H1 (cell line): ENCODE measurements at regions not wholly inside any gene's neighbourhood (a gene's known extent, or its start where the extent isn't known, plus 50 kb on each side); places are given as distances from the start of the nearest gene placed in this dataset.

Experiments
- CTCF ChIA-PET: fragments of 300-600 bp; sonication (Branson Sonifier 250); formaldehyde crosslinking; loops from one replicate; lab custom pipeline; 2021; ENCODE audit not compliant: partially characterized antibody; lab: Charles Lee
- POLR2A ChIA-PET: fragments of 300-600 bp; sonication (Branson Sonifier 250); formaldehyde crosslinking; loops from one replicate; lab custom pipeline; 2021; ENCODE audit warnings: inconsistent platforms; ENCODE audit not compliant: partially characterized antibody; lab: Charles Lee
- DNase-seq, 2 experiments: peaks; one replicate each; pipeline versions ENCODE4 v3.0.0 to v3.0.0-alpha.2; 2010 to 2022; ENCODE audit warnings: low spot score in 2 of 2, low read depth in 1 of 2, mixed read lengths in 1 of 2
- FAIRE-seq: peaks from 2 replicates; lab custom pipeline; 2011; peaks lifted over from hg19 to GRCh38; lab: Jason Lieb, UNC
- H2AFZ ChIP-seq: 2 replicates; pipeline ENCODE4 v1.8.1; 2012; ENCODE audit warnings: low read length, inconsistent platforms
- H2AK5ac ChIP-seq: 2 replicates; pipeline ENCODE4 v1.6.1; 2013; ENCODE audit warnings: low read depth, low read length
- H2BK120ac ChIP-seq: replicated peaks from 2 replicates; pipeline ENCODE3; 2013; ENCODE audit warnings: low read depth, low read length, inconsistent platforms
- H2BK12ac ChIP-seq: 2 replicates; pipeline ENCODE4 v1.6.1; 2013; ENCODE audit warnings: low read depth, low read length
- H2BK15ac ChIP-seq: 2 replicates; pipeline ENCODE4 v1.6.1; 2013; ENCODE audit warnings: low read length
- H2BK20ac ChIP-seq: 2 replicates; pipeline ENCODE4 v1.6.1; 2013; ENCODE audit warnings: low read length
- H2BK5ac ChIP-seq: 2 replicates; pipeline ENCODE4 v1.6.1; 2013; ENCODE audit warnings: low read depth, low read length
- H3K14ac ChIP-seq: 2 replicates; pipeline ENCODE4 v1.6.1; 2013; ENCODE audit warnings: inconsistent platforms; ENCODE audit not compliant: insufficient read length
- H3K18ac ChIP-seq: 2 replicates; pipeline ENCODE4 v1.6.1; 2013; ENCODE audit warnings: low read length; ENCODE audit errors: extremely low read depth
- H3K23ac ChIP-seq: 2 replicates; pipeline ENCODE4 v1.6.1; 2013; ENCODE audit warnings: inconsistent platforms; ENCODE audit not compliant: insufficient read length
- H3K23me2 ChIP-seq: 2 replicates; pipeline ENCODE4 v1.6.1; 2013; ENCODE audit warnings: low read depth, low read length
- H3K27ac ChIP-seq: 2 replicates; pipeline ENCODE4 v1.6.1; 2011; ENCODE audit warnings: low read depth, low read length, inconsistent platforms
- H3K27me3 ChIP-seq, 4 experiments: replicated peaks in 1 of 4; 1 replicate in 1 of 4; 2 replicates in 3 of 4; pipeline versions ENCODE4 v1.6.1 to v1.8.1; 2011 to 2013; ENCODE audit warnings: low read length in 3 of 4, mild to moderate bottlenecking in 3 of 4, inconsistent platforms in 2 of 4, mixed read lengths in 2 of 4, moderate library complexity in 1 of 4; ENCODE audit not compliant: control insufficient read depth in 3 of 4, insufficient read depth in 3 of 4; ENCODE audit errors: extremely low read depth in 1 of 4
- H3K36me3 ChIP-seq, 4 experiments: 2 replicates each; pipeline versions ENCODE4 v1.6.1 to v1.8.1; 2011 to 2013; ENCODE audit warnings: mild to moderate bottlenecking in 4 of 4, low read length in 3 of 4, moderate library complexity in 2 of 4, control low read depth in 1 of 4, inconsistent platforms in 1 of 4; ENCODE audit not compliant: insufficient read depth in 4 of 4, control insufficient read depth in 2 of 4
- H3K4ac ChIP-seq: replicated peaks from 2 replicates; pipeline ENCODE3; 2013; ENCODE audit warnings: low read length, low read depth, mixed read lengths, inconsistent platforms; ENCODE audit not compliant: insufficient read length
- H3K4me1 ChIP-seq, 4 experiments: replicated peaks in 1 of 4; 1 replicate in 1 of 4; 2 replicates in 3 of 4; pipeline versions ENCODE4 v1.6.1 to v1.8.1; 2011 to 2013; ENCODE audit warnings: low read length in 3 of 4, inconsistent platforms in 2 of 4, mixed read lengths in 1 of 4; ENCODE audit not compliant: insufficient read depth in 4 of 4, control insufficient read depth in 3 of 4
- H3K4me2 ChIP-seq, 2 experiments: 2 replicates each; pipeline versions ENCODE4 v1.6.1 to v1.8.1; 2011 to 2013; ENCODE audit warnings: low read depth in 2 of 2, low read length in 2 of 2, control low read depth in 1 of 2, inconsistent platforms in 1 of 2, mild to moderate bottlenecking in 1 of 2; ENCODE audit not compliant: insufficient read depth in 1 of 2
- H3K4me3 ChIP-seq, 4 experiments: fragments of 200-600, 300-600 bp in 1 of 4; sonication (generic), shearing (Covaris generic), sonication (Bioruptor Twin) in 1 of 4; 2 replicates each; pipeline versions ENCODE4 v1.5.1 to v1.8.1; 2011 to 2016; ENCODE audit warnings: low read length in 4 of 4, low read depth in 3 of 4, control low read depth in 2 of 4, inconsistent platforms in 2 of 4, mild to moderate bottlenecking in 2 of 4, mixed read lengths in 1 of 4, moderate library complexity in 1 of 4; ENCODE audit not compliant: insufficient read depth in 2 of 4; ENCODE audit errors: extremely low read depth in 1 of 4
- H3K56ac ChIP-seq: replicated peaks from 2 replicates; pipeline ENCODE3; 2013; ENCODE audit warnings: low read depth, mild to moderate bottlenecking, mixed read lengths, low read length, inconsistent platforms; ENCODE audit not compliant: insufficient read length
- H3K79me1 ChIP-seq: 2 replicates; pipeline ENCODE4 v1.6.1; 2013; ENCODE audit warnings: low read depth, low read length, control low read depth
- H3K79me2 ChIP-seq, 2 experiments: 2 replicates each; pipeline versions ENCODE4 v1.6.1 to v1.8.1; 2012 to 2013; ENCODE audit warnings: low read length in 2 of 2, mild to moderate bottlenecking in 2 of 2, inconsistent platforms in 1 of 2; ENCODE audit not compliant: insufficient read depth in 2 of 2, control insufficient read depth in 1 of 2
- H3K9ac ChIP-seq, 4 experiments: replicated peaks in 1 of 4; 1 replicate in 1 of 4; 2 replicates in 3 of 4; pipeline versions ENCODE4 v1.6.1 to v1.8.1; 2011 to 2013; ENCODE audit warnings: low read depth in 3 of 4, low read length in 3 of 4, control low read depth in 2 of 4, mild to moderate bottlenecking in 2 of 4, moderate library complexity in 2 of 4, inconsistent platforms in 1 of 4; ENCODE audit errors: extremely low read depth in 1 of 4
- H3K9me3 ChIP-seq, 2 experiments: 2 replicates each; pipeline versions ENCODE4 v1.6.1 to v1.8.1; 2012 to 2013; ENCODE audit warnings: mild to moderate bottlenecking in 2 of 2, moderate library complexity in 2 of 2, control low read depth in 1 of 2, inconsistent platforms in 1 of 2, low read depth in 1 of 2, low read length in 1 of 2, mixed read lengths in 1 of 2; ENCODE audit not compliant: insufficient read depth in 2 of 2
- H4K20me1 ChIP-seq, 2 experiments: replicated peaks in 1 of 2; 2 replicates each; pipeline versions ENCODE3 to v1.8.1; 2011 to 2013; ENCODE audit warnings: inconsistent platforms in 2 of 2, low read length in 2 of 2, mild to moderate bottlenecking in 1 of 2; ENCODE audit not compliant: insufficient read depth in 2 of 2, control insufficient read depth in 1 of 2
- H4K5ac ChIP-seq: 2 replicates; pipeline ENCODE4 v1.6.1; 2013; ENCODE audit warnings: low read length, low read depth, mixed read lengths, inconsistent platforms; ENCODE audit not compliant: insufficient read length
- H4K8ac ChIP-seq: 2 replicates; pipeline ENCODE4 v1.8.0; 2013; ENCODE audit warnings: mild to moderate bottlenecking, moderate library complexity, low read length, inconsistent platforms; ENCODE audit not compliant: insufficient read depth; ENCODE audit errors: extremely low read depth
- H4K91ac ChIP-seq: replicated peaks from 2 replicates; pipeline ENCODE3; 2013; ENCODE audit warnings: low read length, mixed read lengths, inconsistent platforms; ENCODE audit not compliant: insufficient read length
- BRCA1 ChIP-seq: IDR thresholded peaks from 2 replicates; pipeline ENCODE4 v1.6.1; 2012; ENCODE audit warnings: low read depth, low read length, improper control_type of control experiment
- CBX5 ChIP-seq: fragments of 300-800, 300-1000 bp; sonication (generic); IDR thresholded peaks from 2 replicates; pipeline ENCODE4 v1.7.1; 2016; ENCODE audit warnings: antibody characterized with exemption, low read length, low read depth
- KDM4A ChIP-seq: IDR thresholded peaks from one replicate; pipeline ENCODE4 v1.7.1; 2012; ENCODE audit warnings: low read depth, mild to moderate bottlenecking, moderate library complexity, low read length, inconsistent platforms; ENCODE audit not compliant: severe bottlenecking
- MAFK ChIP-seq: IDR thresholded peaks from 2 replicates; pipeline ENCODE4 v1.6.1; 2012; ENCODE audit warnings: low read depth, mild to moderate bottlenecking, improper control_type of control experiment, low read length
- POLR2AphosphoS5 ChIP-seq: IDR thresholded peaks from 2 replicates; pipeline ENCODE4 v1.6.1; 2011; ENCODE audit warnings: low read depth, low read length
- RFX5 ChIP-seq: IDR thresholded peaks from 2 replicates; pipeline ENCODE4 v1.6.1; 2011; ENCODE audit warnings: low read depth, low read length, improper control_type of control experiment, borderline replicate concordance
- SIN3A ChIP-seq, 2 experiments: IDR thresholded peaks in 1 of 2; conservative IDR thresholded peaks in 1 of 2; 2 replicates each; pipeline ENCODE4 v1.6.1; 2011 to 2012; ENCODE audit warnings: low read length in 2 of 2, improper control_type of control experiment in 1 of 2, low read depth in 1 of 2, mild to moderate bottlenecking in 1 of 2
- SRF ChIP-seq: IDR thresholded peaks from 2 replicates; pipeline ENCODE4 v1.6.1; 2011; ENCODE audit warnings: mild to moderate bottlenecking, low read depth, low read length, moderate library complexity
- TBP ChIP-seq: IDR thresholded peaks from 2 replicates; pipeline ENCODE4 v1.6.1; 2011; ENCODE audit warnings: low read depth, low read length, improper control_type of control experiment
- WGBS, 2 experiments: shearing (Covaris generic) in 1 of 2; methylation state at CpG; one replicate each; pipeline versions ENCODE4 v1.1.6 to v1.1.7; 2013 to 2015; ENCODE audit warnings: low lambda C conversion rate in 2 of 2, mixed read lengths in 2 of 2, inconsistent platforms in 1 of 2, low coverage in 1 of 2, missing lambda C conversion rate in 1 of 2; ENCODE audit not compliant: insufficient replicate concordance in 2 of 2, insufficient coverage in 1 of 2, insufficient read length in 1 of 2; ENCODE audit errors: extremely low coverage in 1 of 2, missing lambda C conversion rate in 1 of 2; 5-methylcytosine and 5-hydroxymethylcytosine counted together
- TF ChIP-seq, protein P1 (sequence below): IDR thresholded peaks from 2 replicates; pipeline ENCODE4 v1.6.1; 2012; ENCODE audit warnings: low read length, inconsistent platforms

DNA sequence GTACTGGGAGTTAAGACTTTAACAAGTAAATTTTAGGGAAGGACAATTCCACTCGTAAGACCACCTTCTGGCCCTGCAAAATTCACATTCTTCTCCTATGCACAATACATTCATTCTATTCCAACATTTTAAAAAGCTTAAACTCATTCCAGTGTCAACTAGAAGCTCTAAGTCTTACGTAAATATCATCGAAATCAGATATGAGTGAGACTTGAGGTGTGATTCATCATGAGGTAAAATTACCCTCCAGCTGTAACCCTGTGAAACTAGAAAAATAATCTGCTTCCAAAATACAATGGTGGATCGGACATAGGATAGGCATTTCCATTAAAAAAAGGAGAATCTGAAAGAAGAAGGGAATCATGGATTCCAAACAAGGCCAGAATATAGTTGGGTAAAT lies 370.3 kb downstream of the CDC14C start (continued):
- TF ChIP-seq KDM4A, result no peak

DNA sequence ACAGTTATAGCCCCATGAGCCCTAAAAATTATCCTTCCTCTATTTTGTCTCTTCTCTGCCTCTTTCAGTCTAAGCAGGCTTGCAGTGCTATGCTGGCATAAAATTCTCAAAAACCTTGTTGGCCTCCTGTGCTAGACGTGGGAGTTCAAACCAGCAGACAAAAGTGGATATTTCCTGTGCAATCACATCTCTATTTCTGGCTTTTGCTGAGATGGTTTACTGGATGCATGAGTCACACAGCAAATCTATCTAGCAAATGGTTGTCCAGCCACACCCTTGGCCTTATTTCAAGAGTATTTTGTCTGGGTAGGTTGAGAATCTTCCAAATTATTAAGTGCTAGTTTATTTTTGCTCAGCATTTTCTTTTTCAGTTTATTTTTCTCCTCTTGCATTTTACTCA lies 370.8 kb downstream of the CDC14C start:
- Histone ChIP-seq H3K18ac (no peak overlapping the region), H3K36me3 (no peaks in the 10 kb centered on the region), H3K27me3 (no peaks in the 10 kb centered on the region), H2BK5ac (no peak overlapping the region), H4K8ac (no peak overlapping the region), H3K4me1 (no peaks in the 10 kb centered on the region), H4K5ac (no peak overlapping the region), H4K91ac (no peak overlapping the region), H3K79me1 (no peaks in the 10 kb centered on the region), H2AK5ac (no peak overlapping the region), H3K9me3 (no peaks in the 10 kb centered on the region), H3K23me2 (no peaks in the 10 kb centered on the region), H3K9ac (no peak overlapping the region), H3K56ac (no peak overlapping the region), H2BK120ac (no peak overlapping the region), H2BK15ac (no peak overlapping the region), H4K20me1 (no peaks in the 10 kb centered on the region), H3K4me2 (no peak overlapping the region), H2BK12ac (no peak overlapping the region), H3K4ac (no peak overlapping the region), H3K27ac (no peak overlapping the region)
- DNase-seq, result no peak
- ChIA-PET POLR2A (no interaction called here), CTCF (no interaction called here)
- 82% methylated on average over 1 of the region's 1 CpG; no CpG with 5 or more reads in 1 of the 2 experiments for WGBS, 2 experiments
- no peak for TF ChIP-seq TBP
- TF ChIP-seq, protein P1, sequence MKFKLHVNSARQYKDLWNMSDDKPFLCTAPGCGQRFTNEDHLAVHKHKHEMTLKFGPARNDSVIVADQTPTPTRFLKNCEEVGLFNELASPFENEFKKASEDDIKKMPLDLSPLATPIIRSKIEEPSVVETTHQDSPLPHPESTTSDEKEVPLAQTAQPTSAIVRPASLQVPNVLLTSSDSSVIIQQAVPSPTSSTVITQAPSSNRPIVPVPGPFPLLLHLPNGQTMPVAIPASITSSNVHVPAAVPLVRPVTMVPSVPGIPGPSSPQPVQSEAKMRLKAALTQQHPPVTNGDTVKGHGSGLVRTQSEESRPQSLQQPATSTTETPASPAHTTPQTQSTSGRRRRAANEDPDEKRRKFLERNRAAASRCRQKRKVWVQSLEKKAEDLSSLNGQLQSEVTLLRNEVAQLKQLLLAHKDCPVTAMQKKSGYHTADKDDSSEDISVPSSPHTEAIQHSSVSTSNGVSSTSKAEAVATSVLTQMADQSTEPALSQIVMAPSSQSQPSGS, result no peak
- no peak for TF ChIP-seq BRCA1
- TF ChIP-seq SRF, result no peak
- no peak for TF ChIP-seq SIN3A (conservative IDR thresholded peaks at IDR 0.05 in 1 of 2, IDR thresholded peaks at IDR 0.05 in 1 of 2; ENCODE audit: low read depth in 1 of 2, low read length in 2 of 2)
- no peak for TF ChIP-seq RFX5
- no peak for TF ChIP-seq POLR2AphosphoS5
- TF ChIP-seq MAFK, result no peak
- TF ChIP-seq CBX5, result no peak
- TF ChIP-seq, all 59 proteins: peak for 0
- Histone ChIP-seq H3K4me3 (no peak overlapping the region), H2BK20ac (no peak overlapping the region), H2AFZ (no peak overlapping the region), H3K79me2 (no peaks in the 10 kb centered on the region), H3K23ac (no peak overlapping the region), H3K14ac (no peak overlapping the region)
- FAIRE-seq, result no peak
